Fibroblast of lung (primary cell): ENCODE measurements at regions not wholly inside any gene's neighbourhood (a gene's known extent, or its start where the extent isn't known, plus 50 kb on each side); places are given as distances from the start of the nearest gene placed in this dataset.

ENCODE experiments used
- DNase-seq, 2 donors: peaks; one replicate each; pipeline versions ENCODE4 v3.0.0 to v3.0.0-alpha.2; 2010; ENCODE audit warnings: low read depth in 2 of 2
- H2AFZ ChIP-seq: 2 replicates; pipeline ENCODE4 v1.5.1; 2012; ENCODE audit warnings: low read length, control low read depth, inconsistent platforms
- H3K27ac ChIP-seq: 2 replicates; pipeline ENCODE4 v1.5.1; 2011; ENCODE audit warnings: low read length, control low read depth; ENCODE audit not compliant: insufficient read depth
- H3K27me3 ChIP-seq: 2 replicates; pipeline ENCODE4 v1.5.1; 2011; ENCODE audit warnings: mild to moderate bottlenecking, low read length; ENCODE audit not compliant: control insufficient read depth, insufficient read depth
- H3K36me3 ChIP-seq: 2 replicates; pipeline ENCODE4 v1.5.1; 2011; ENCODE audit warnings: low read length; ENCODE audit not compliant: control insufficient read depth, insufficient read depth
- H3K4me1 ChIP-seq: 2 replicates; pipeline ENCODE4 v1.5.1; 2011; ENCODE audit warnings: low read length; ENCODE audit not compliant: control insufficient read depth, insufficient read depth; ENCODE audit errors: extremely low read depth
- H3K4me2 ChIP-seq: 2 replicates; pipeline ENCODE4 v1.5.1; 2011; ENCODE audit warnings: low read length, control low read depth; ENCODE audit not compliant: insufficient read depth; ENCODE audit errors: extremely low read depth
- H3K4me3 ChIP-seq, 4 experiments: fragments of 200-600 bp in 1 of 4; sonication (generic) in 1 of 4; replicated peaks in 1 of 4; 2 replicates each; pipeline ENCODE4 v1.5.1; 2011 to 2016; ENCODE audit warnings: low read length in 4 of 4, low read depth in 3 of 4, mild to moderate bottlenecking in 3 of 4, control low read depth in 2 of 4, inconsistent platforms in 1 of 4, mixed read lengths in 1 of 4; ENCODE audit not compliant: insufficient read depth in 1 of 4; ENCODE audit errors: control extremely low read depth in 1 of 4
- H3K79me2 ChIP-seq: 2 replicates; pipeline ENCODE4 v1.5.1; 2012; ENCODE audit warnings: mild to moderate bottlenecking, low read length, inconsistent platforms; ENCODE audit not compliant: control insufficient read depth, insufficient read depth
- H3K9ac ChIP-seq: 2 replicates; pipeline ENCODE4 v1.5.1; 2011; ENCODE audit warnings: mild to moderate bottlenecking, low read length, control low read depth; ENCODE audit not compliant: insufficient read depth
- H3K9me3 ChIP-seq: 2 replicates; pipeline ENCODE4 v1.5.1; 2012; ENCODE audit warnings: low read depth, low read length; ENCODE audit not compliant: control insufficient read depth, insufficient read depth
- H4K20me1 ChIP-seq: 2 replicates; pipeline ENCODE4 v1.5.1; 2011; ENCODE audit warnings: low read length; ENCODE audit not compliant: control insufficient read depth, insufficient read depth; ENCODE audit errors: extremely low read depth
- CTCF ChIP-seq, 2 donors: IDR thresholded peaks in 1 of 2; conservative IDR thresholded peaks in 1 of 2; 1 replicate in 1 of 2; 2 replicates in 1 of 2; pipeline ENCODE4 v1.5.1; 2011 to 2012; ENCODE audit warnings: low read length in 2 of 2, control low read depth in 1 of 2, inconsistent platforms in 1 of 2, low read depth in 1 of 2, mild to moderate bottlenecking in 1 of 2
- EZH2 ChIP-seq: IDR thresholded peaks from 2 replicates; pipeline ENCODE4 v1.5.1; 2012; ENCODE audit warnings: low read length, control low read depth, mild to moderate bottlenecking; ENCODE audit errors: missing control alignments

GRCh38 chr7:4626318-4626845 is 55.7 kb upstream of the FOXK1 start:
- Histone ChIP-seq H3K27ac (no peak overlapping the region), H3K9me3 (no peaks in the 10 kb centered on the region), H3K4me1 (peaks cover 3% of the 10 kb centered on the region), H4K20me1 (no peaks in the 10 kb centered on the region), H3K4me3 (no peak overlapping the region), H2AFZ (no peak overlapping the region), H3K4me2 (no peak overlapping the region), H3K79me2 (no peaks in the 10 kb centered on the region), H3K27me3 (no peaks in the 10 kb centered on the region), H3K9ac (no peak overlapping the region), H3K36me3 (no peaks in the 10 kb centered on the region)
- no peak for DNase-seq
- no peak for TF ChIP-seq CTCF (conservative IDR thresholded peaks at IDR 0.05 in 1 of 2, IDR thresholded peaks at IDR 0.05 in 1 of 2; ENCODE audit: low read depth in 1 of 2, low read length in 2 of 2)
- no peak for TF ChIP-seq EZH2

- H3K4me3 ChIP-seq: no peak overlapping the region
- no peak overlapping the region for H2AFZ ChIP-seq
- H3K9me3 ChIP-seq: no peaks in the 10 kb centered on the region
- no peak overlapping the region for H3K9ac ChIP-seq
- DNase-seq: no peak
- peaks cover 11% of the 10 kb centered on the region for H3K4me1 ChIP-seq
- H3K27me3 ChIP-seq: no peaks in the 10 kb centered on the region
- no peaks in the 10 kb centered on the region for H3K79me2 ChIP-seq
- H3K27ac ChIP-seq: no peak overlapping the region
- no peak overlapping the region for H3K4me2 ChIP-seq
- H4K20me1 ChIP-seq: no peaks in the 10 kb centered on the region
- H3K36me3 ChIP-seq: no peaks in the 10 kb centered on the region
- no peak for TF ChIP-seq CTCF (conservative IDR thresholded peaks at IDR 0.05 in 1 of 2, IDR thresholded peaks at IDR 0.05 in 1 of 2; ENCODE audit: low read depth in 1 of 2, low read length in 2 of 2)
- no peak for TF ChIP-seq EZH2
Measured at GRCh38 chr7:4629287-4629895, 52.7 kb upstream of the FOXK1 start.

GRCh38 chr7:4631380-4632179 is 50.5 kb upstream of the FOXK1 start:
- peak; percentile 87 to 97 for DNase-seq
- H3K9ac ChIP-seq: peak overlapping the region; percentile 29
- H3K4me2 ChIP-seq: peak overlapping the region; percentile 72
- no peaks in the 10 kb centered on the region for H4K20me1 ChIP-seq
- H3K9me3 ChIP-seq: no peaks in the 10 kb centered on the region
- H3K79me2 ChIP-seq: no peaks in the 10 kb centered on the region
- H3K27me3 ChIP-seq: no peaks in the 10 kb centered on the region
- H3K4me3 ChIP-seq: peak overlapping the region; percentile 23 to 59 (median 40)
- TF ChIP-seq CTCF (conservative IDR thresholded peaks at IDR 0.05 in 1 of 2, IDR thresholded peaks at IDR 0.05 in 1 of 2; ENCODE audit: low read depth in 1 of 2, low read length in 2 of 2) (peak; percentile 77 to 89), EZH2 (no peak)
- peaks cover 11% of the 10 kb centered on the region for H3K4me1 ChIP-seq
- H2AFZ ChIP-seq: peak overlapping the region; percentile 96
- H3K36me3 ChIP-seq: no peaks in the 10 kb centered on the region
- peak overlapping the region; percentile 70 for H3K27ac ChIP-seq
